Dedifferentiated amniotic fluid mesenchymal stem cell (primary cell): ENCODE measurements at regions not wholly inside any gene's neighbourhood (a gene's known extent, or its start where the extent isn't known, plus 50 kb on each side); places are given as distances from the start of the nearest gene placed in this dataset.
"Not testable (repeated sequence)": the region's sequence is repeated elsewhere in the genome, so short reads cannot be mapped to it uniquely, and the experiment has no call there.

Experiments
- DNase-seq: peaks from one replicate; pipeline ENCODE4 v3.0.0-alpha.2; 2016; ENCODE audit errors: extremely low spot score

DNA sequence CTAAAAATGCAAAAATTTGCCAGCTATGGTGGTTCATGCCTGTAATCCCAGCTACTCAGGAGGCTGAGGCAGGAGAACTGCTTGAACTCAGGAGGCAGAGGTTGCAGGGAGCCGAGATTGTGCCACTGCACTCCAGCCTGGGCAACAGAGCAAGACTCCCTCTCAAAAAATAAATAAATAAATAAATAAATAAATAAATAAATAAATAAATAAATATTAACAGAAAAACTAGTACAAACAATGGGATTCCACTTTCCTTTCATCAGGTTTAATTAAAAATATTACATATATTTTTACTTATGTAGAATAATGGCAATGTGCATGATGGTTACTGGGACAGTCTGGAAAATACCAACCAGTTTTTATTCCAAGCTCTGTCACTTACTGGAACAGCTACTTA lies 897.5 kb downstream of the PLOD2 start:
- DNase-seq: not testable (repeated sequence)

DNA sequence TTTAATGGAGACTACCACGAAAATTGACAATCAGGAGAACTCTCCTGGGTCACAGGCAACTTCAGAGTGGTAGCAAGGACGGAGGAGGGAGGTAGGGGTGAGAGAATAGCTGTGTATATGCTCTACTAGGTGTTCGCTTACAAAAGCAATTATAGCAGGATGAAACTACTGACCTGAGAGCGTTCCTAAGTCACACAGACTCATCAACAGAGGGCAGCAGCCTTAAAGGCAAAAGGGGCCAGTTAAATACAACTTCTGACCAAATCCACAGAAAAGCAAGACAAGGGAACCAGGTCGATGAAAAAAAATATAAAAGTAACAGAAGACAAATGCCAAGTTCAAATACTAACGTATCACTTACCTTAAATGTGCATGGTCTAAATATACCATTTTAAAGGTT lies 894.6 kb downstream of the PLOD2 start:
- DNase-seq: no peak

- no peak for DNase-seq
Observed at GRCh38 chr3:145269106-145269505, 891.9 kb downstream of the PLOD2 start.

DNA sequence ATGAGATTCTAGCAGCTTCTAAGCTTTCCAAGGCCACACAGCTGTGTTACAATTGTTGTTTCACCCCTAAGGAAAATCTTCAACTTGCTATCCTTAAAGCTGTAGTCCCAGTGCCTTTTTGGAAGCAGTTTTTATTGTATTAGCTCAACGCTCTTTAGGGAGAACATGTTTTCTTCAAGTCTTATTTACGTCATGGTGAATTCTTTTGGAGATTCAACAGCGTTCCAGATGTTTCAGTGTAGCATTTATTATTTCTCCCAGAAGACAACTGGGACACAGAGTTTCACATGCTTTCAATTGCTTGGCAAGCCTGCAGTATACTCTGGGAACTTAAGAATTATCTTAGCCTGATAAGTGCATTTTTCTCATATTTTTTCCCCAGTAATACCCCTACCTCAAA lies 888.3 kb downstream of the PLOD2 start:
- peak; percentile 39 for DNase-seq

DNA sequence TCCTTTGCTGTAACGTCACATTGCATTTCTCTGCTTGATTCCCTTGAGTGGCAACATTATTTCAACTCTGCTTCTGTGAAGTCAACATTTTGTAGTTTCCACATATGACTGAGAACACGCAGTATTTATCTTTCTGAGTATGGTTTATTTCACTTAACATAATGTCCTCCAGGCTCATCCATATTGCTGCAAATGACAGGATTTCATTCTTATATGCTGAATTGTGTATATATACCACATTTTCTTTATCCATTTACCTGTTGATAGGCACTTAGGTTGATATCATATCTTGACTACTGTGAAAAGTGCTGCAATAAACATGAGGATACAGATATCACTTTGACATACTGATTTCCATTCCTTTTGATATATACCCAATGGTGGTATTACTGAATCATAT lies 878.5 kb downstream of the PLOD2 start:
- DNase-seq: no peak

GRCh38 chr3:145286937-145287336 lies 874.0 kb downstream of the PLOD2 start:
- no peak for DNase-seq

GRCh38 chr3:145290010-145290409 lies 871.0 kb downstream of the PLOD2 start:
- no peak for DNase-seq

DNA sequence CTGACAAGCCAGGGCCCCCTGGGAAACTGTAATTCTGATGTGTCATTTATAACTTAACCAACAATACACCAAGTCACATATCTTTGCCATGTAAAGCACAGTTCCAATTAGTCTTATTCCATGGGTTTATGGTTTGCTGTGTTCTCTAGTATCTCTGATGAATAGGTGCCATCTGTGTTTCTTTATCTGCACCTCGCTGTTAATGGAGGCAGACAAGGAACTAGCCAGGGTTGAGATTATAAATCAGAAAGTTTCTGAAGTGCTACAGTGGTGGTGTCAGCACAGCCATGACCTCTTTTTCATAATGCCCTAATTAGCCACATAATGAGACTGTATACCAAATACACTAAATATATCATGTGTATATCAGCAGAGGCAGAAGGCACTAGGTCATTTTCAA lies 866.4 kb downstream of the PLOD2 start:
- no peak for DNase-seq

DNA sequence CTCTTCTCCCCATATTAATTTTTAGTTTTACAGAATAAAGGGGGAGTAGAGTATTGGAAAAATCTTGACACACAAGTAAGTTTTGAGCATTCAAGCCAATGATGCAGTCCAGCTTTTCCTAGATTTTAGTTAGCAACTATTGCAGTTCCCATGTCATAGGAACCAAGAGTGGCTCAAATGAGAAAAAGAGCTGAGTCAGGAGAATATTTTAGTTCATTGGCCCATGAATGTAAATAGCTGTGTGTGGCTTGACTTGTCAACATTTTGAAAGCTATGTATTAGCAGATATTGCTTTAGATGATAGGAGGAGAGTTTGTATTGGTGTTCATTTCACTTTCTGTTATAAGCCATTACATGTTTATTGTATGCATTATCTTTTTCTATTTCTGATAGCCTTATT lies 853.7 kb downstream of the PLOD2 start:
- no peak for DNase-seq

DNA sequence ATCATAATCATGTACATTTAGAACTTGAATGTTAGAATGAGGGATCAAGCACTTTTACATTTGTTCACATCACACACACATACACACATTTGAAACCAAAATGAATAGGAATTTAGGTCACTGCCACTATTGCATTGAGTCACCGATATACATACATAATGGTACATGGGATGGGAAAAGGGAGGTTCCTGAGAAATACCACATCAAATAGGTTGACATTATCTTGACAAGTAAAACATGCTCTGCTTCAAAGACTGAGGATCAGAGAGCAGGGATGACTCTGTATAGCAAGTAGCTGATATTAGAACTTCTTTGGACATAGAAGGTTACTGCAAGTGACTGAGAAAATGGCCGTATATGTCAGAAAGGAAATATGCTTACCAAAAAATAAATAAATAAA lies 847.2 kb downstream of the PLOD2 start:
- DNase-seq: no peak

- DNase-seq: not testable (repeated sequence)
Observed at GRCh38 chr3:145316253-145316652, 844.7 kb downstream of the PLOD2 start.

DNA sequence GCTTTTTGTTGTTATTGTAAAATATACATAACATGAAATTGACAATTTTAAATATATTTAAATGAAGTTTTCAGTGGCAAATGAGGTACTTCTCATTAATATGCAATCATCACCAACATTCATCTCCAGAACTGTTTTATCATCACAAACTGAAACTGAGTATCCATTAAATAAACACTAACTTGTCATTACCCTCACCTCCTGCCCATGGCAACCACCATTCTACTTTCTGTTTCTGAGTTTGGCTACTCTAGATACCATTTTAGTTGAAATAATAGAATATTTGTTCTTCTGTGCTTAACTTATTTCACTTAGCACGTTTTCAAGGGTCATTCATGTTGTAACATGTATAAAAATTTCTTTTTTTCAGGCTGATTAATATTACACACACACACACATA lies 834.3 kb downstream of the PLOD2 start:
- DNase-seq: no peak

- DNase-seq: not testable (repeated sequence)
Observed at GRCh38 chr3:145333427-145333826, 827.6 kb downstream of the PLOD2 start.

GRCh38 chr3:145333931-145334330 lies 827.1 kb downstream of the PLOD2 start:
- DNase-seq: no peak

DNA sequence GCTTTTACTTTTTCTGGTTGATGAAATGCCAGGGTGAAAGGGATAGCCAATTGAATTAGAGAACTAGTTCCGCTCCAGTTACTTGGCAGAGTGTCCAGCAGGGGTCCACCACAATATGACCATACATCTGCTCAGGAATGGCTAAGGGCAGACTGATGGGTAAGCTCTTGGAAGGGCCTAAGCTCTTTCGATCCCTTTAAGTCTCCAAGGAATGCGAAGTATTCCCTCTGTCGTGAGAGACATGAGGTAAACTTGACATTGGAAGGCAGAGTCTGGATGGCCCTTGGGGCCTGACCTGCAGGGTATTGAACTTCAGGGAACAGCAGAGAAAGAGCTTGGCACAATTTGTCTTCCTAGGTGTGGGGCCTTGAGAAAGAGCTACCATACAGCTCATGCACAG lies 805.8 kb downstream of the PLOD2 start:
- no peak for DNase-seq

DNA sequence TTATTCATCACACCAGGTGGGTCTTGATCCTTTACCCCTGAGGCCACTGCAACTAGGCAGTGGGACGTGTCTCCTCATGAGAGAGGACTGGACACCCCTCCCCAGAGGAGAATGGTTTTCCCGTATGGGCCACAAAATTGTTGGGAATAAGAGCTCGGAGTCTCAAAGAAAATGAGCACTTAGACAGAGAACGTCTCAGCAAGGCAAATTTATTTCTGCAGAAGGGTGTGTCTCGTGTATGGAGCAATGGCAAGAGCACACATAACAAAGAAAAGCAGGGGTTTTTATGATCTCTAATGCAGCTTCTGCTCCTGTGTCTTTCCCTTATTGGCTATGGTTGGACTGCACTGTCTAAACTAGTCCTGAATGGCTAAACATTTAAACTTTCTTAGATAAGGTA lies 803.5 kb downstream of the PLOD2 start:
- no peak for DNase-seq

DNA sequence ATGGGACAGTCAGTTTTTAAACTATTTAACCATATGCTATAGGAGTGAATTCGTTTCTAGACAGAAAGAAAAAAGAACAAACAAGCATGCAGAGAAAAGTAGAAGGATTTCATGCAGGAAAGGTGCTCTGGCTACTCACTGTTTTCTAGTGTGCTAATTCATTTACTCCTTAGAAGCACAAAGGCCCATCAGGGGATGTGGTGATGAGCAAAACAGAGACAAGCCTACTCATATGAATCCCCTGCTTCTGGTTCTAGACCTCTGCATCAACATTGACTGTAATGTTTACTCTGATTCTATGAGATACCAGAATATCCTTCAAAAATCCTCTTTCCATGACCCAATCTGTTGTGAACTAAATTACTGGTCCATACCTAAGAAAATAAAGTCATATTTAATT lies 801.9 kb downstream of the PLOD2 start:
- no peak for DNase-seq

DNA sequence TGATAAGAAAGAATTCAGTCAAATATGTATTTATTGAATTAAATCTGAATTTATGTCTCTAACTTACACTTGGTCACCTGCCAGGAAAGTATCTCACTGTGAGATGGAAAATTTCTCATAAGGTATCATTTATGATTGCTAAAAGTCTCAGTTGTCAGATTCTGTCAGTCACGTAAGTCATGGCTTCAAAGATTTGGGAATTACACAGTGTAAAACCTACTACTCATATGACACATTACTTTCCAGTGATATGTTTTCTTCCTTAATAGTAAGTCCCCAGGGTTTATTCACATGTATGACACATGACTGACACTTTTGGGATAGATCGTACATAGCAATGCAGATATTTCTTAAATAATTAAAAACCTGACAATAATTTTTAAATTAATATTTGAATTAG lies 792.2 kb downstream of the PLOD2 start:
- DNase-seq: no peak

GRCh38 chr3:145370870-145371269 lies 790.1 kb downstream of the PLOD2 start:
- no peak for DNase-seq

- DNase-seq: no peak
Observed at GRCh38 chr3:145377301-145377700, 783.7 kb downstream of the PLOD2 start.

DNA sequence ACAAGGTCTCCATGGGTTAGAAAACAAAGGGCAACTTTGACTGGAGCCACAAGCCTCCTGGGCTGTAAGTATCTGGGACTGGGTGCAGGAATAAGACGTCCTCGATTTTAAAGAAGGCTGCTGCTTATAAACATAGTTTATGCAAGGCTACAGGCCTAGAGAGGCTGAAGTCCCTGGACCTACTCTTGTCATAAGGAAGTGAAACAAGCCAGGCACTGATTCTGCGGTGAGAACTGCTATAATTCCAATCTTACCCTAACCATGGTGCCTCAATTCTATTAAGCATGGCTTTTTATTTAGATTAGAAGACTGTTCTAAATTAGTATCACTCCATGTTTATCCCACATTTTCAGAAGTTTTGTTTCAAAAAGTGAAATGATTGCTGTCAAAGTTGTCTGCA lies 777.6 kb downstream of the PLOD2 start:
- DNase-seq: no peak

DNA sequence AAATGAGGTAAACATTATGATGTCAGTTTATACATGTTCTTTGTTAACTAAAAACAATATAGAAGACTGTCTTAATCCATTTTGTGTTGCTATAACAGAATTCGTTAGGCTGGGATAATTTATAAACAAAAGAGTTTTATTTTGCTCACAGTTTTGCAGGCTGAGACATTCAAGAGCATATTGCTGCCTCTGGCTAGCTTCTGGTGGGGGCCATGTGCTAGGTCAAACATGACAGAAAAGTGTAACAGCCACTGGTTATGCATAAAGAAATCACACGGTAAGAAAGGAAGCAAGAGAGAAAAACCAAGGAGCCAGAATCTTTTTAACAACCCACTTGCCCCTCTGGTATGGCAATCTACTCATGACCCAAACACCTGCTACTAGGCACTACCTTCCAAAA lies 776.7 kb downstream of the PLOD2 start:
- no peak for DNase-seq

DNA sequence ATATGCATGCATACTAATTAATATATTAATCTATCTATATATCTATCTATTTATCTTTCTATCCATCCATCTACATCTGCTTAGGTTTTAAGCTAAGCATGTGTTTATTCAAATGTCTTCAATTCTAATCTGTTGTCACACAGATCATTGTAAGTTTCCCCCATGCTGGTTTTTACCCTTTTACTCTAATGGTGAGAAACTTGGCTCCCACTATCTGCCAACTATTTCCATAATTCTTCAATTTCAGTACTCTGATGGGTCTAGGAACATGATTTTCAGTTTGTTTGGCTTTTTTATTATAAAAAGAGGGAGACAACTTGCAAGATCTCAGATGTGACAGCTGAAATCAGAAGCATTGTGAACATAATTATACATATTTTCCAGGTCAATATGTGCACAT lies 773.8 kb downstream of the PLOD2 start:
- no peak for DNase-seq

GRCh38 chr3:145395421-145395820 lies 765.6 kb downstream of the PLOD2 start:
- DNase-seq: no peak

GRCh38 chr3:145411605-145412004 lies 749.4 kb downstream of the PLOD2 start:
- no peak for DNase-seq
